VCaP (cell line): ENCODE measurements at regions not wholly inside any gene's neighbourhood (a gene's known extent, or its start where the extent isn't known, plus 50 kb on each side); places are given as distances from the start of the nearest gene placed in this dataset.
"Not testable (repeated sequence)": the region's sequence is repeated elsewhere in the genome, so short reads cannot be mapped to it uniquely, and the experiment has no call there.

ENCODE experiments used
- H3K27ac ChIP-seq: fragments of 450-650 bp; 2 replicates; pipeline ENCODE4 v1.5.1; 2017
- TF ChIP-seq, protein P1 (sequence below): fragments of 450-650 bp; conservative IDR thresholded peaks from 2 replicates; pipeline ENCODE4 v1.5.1; 2017; ENCODE audit warnings: mild to moderate bottlenecking, moderate library complexity

DNA sequence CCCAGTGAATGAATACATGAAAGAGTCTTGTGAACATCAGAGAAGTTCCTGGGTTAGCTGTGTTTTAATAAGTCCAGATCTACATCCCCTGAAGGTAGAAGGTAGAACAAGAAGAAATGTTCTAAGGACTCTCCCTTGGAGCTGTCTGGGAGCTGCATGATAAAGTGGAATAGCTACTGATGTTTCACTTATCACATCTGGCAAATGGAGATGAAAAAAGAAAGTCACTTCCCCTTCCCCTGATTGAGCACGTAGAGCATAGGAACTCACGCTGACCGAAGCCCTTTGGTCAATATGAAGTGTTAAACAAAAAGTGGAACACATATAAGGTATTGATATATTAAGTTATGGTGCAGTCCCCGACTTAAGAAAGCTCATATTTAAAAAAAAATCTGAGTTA lies 53.2 kb upstream of the PARP1 start:
- no peak overlapping the region for H3K27ac ChIP-seq
- TF ChIP-seq, protein P1, sequence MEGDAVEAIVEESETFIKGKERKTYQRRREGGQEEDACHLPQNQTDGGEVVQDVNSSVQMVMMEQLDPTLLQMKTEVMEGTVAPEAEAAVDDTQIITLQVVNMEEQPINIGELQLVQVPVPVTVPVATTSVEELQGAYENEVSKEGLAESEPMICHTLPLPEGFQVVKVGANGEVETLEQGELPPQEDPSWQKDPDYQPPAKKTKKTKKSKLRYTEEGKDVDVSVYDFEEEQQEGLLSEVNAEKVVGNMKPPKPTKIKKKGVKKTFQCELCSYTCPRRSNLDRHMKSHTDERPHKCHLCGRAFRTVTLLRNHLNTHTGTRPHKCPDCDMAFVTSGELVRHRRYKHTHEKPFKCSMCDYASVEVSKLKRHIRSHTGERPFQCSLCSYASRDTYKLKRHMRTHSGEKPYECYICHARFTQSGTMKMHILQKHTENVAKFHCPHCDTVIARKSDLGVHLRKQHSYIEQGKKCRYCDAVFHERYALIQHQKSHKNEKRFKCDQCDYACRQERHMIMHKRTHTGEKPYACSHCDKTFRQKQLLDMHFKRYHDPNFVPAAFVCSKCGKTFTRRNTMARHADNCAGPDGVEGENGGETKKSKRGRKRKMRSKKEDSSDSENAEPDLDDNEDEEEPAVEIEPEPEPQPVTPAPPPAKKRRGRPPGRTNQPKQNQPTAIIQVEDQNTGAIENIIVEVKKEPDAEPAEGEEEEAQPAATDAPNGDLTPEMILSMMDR: no peak

DNA sequence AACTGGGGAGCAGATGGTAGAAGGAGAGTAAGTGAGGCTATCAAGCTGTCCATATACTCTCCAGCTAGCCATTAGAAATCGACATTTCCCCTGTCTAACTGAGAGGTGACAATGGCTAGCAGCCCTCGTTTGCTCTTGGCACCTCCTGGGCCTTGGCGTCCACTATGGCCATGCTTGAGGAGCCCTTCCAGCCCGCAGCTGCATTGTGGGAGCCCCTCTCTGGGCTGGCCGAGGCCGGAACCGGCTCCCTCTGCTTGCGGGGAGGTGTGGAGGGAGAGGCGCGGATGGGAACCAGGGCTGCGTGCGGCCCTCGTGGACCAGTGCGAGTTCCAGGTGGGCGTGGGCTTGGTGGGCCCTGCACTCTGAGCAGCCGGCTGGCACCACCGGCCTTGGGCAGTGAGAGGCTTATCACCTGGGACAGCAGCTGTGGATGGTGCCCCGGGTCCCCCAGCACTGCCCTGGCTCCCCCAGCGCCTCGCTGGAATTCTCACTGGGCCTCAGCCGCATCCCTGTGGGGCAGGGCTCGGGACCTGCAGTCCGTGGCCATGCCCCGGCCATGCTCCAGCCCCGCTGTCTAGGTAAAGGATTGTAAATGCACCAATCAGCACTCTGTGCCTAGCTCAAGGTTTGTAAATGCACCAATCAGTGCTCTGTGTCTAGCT lies 56.2 kb upstream of the PARP1 start:
- TF ChIP-seq, protein P1: no peak
- H3K27ac ChIP-seq: no peak overlapping the region

DNA sequence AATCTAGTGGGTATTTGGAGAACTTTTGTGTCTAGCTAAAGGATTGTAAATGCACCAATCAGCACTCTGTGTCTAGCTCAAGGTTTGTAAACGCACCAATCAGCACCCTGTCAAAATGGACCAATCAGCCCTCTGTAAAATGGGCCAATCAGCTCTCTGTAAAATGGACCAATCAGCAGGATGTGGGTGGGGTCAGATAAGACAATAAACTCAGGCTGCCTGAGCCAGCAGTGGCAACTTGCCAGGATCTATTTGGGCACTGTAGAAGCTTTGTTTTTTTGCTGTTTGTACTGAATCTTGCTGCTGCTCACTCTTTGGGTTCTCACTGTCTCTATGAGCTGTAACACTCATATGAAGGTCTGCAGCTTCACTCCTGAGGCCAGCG lies 56.7 kb upstream of the PARP1 start:
- not testable (repeated sequence) for H3K27ac ChIP-seq

DNA sequence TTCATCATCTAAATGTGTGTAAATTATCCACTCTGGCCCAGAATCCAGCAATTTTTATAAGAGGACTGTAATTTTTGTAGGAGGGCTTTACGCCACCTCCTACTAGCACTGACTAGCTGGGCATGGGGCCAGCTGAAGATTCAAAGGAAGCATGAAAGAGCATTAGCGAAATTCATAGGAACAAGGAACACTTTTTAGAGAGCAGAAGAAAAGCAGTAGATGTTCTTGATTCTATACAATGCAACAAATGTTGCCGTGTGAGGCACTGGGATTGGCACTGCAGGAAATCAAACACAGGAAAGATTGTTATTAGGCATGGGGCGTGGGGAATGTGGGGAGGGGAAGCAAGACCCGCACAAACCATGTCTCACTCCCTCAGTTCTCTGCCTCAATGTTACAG lies 58.4 kb upstream of the PARP1 start:
- TF ChIP-seq, protein P1: no peak
- H3K27ac ChIP-seq: no peak overlapping the region

DNA sequence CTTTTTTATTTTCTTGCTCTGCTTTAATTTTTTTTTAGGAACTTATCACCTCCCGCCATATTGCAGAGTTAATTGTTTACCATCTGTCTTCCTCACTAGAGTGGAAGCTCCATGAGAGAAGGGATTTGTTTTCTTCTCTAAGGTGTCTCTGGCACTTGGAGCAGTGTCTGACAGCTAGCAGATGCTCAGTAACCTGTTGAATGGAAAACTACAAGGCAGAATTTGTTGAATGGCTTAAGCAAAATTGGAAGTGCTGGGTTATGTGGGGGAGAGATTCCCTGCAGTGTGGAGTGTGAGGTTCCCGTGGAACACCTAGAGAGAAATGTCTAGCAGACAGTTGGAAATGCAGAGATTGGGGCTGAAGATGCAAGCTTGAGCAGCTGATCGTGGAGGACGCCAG lies 59.5 kb upstream of the PARP1 start:
- TF ChIP-seq, protein P1: no peak

DNA sequence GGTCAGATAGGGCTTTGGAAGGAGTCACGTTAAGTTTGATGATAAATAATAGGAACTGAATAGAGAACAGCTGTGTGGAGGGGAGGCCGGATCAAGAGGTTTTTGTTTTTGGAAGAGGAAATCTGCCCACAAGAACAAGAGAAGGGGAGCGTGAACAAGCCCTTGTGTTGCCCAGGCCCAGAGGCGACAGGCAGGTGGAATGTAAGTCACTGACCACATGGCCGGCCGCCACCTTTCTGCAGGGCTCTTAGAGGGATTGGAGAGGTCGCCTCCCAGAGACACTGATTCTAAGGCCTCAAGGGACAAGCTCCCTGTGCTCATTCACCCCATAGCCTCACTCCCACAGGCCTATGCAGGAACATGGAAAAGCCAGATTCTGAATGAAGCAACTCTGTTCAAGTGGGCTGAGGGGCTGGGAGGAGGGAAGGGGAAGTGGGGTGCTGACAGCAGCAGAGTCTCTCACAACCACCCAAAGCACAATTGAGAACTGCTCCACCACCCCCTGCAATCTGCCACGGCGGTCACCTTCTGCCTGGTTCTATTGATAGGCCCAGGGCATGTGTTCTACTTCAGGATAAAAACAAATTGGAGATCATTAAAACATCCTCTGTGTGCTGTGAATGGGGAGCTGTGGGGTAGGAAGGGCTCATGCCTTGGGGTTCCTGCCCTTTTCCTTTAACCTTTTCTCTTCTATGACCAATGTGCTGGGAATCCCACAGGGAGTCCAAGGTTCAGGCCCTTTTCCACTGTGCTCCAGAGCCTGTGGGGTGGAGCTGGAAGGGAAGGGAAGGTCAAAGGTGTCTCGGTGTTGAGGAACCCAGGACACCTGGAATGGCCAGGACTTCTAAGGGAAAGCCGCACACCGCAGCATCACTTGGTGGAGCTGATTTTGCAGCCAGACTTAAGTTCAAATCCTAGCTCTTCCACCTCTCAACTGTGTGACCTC lies 63.3 kb upstream of the PARP1 start:
- no peak overlapping the region for H3K27ac ChIP-seq
- TF ChIP-seq, protein P1: no peak

More for the DNA sequence above, 59.5 kb upstream of the PARP1 start:
- H3K27ac ChIP-seq: no peak overlapping the region

DNA sequence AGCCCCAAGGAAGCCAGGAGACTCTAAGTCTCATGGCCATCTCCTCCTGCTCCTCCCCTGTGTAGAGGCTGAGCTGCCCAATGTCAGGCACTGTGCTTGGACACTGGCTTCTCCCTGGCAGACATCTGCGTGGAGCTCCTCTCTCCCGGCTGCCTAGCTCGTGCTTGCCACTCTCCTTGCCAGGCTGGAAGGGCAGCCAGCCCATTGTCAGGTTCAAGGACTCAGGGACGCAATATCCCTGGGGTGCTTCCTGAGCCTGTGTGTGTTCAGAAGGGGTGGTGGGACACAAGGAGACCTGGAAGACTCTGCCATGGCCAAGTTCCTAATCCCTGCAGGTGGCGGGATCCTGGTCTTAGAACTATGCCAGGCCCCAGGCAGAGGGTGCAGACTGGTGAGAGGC lies 65.4 kb upstream of the PARP1 start:
- no peak overlapping the region for H3K27ac ChIP-seq
- TF ChIP-seq, protein P1: no peak

DNA sequence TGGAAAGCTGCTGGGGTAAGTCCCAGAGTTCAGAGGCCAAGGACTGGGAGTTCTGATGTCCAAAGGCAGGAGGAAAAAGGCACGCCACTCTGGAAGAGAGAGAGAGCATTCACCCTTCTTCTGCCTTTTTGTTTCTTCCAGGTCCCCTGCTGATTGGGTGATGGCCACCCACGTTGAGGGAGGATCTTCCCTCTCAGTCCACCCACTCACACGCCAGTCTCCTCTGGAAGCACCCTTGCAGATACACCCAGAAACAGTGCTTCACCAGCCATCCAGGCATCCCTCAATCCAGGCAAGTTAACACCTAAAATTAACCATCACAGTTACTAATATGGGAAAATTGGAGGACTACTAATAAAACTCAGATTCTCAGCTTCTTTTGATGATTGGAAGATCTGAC lies 66.1 kb upstream of the PARP1 start:
- H3K27ac ChIP-seq: no peak overlapping the region
- TF ChIP-seq, protein P1: no peak
